ENCODE measurements at regions not wholly inside any gene's neighbourhood (a gene's known extent, or its start where the extent isn't known, plus 50 kb on each side); places are given as distances from the start of the nearest gene placed in this dataset.

- TF ChIP-seq POLR2A (IDR thresholded peaks at IDR 0.05) (no peak), EP300 (IDR thresholded peaks at IDR 0.05) (no peak)
- TF ChIP-seq, protein P1, sequence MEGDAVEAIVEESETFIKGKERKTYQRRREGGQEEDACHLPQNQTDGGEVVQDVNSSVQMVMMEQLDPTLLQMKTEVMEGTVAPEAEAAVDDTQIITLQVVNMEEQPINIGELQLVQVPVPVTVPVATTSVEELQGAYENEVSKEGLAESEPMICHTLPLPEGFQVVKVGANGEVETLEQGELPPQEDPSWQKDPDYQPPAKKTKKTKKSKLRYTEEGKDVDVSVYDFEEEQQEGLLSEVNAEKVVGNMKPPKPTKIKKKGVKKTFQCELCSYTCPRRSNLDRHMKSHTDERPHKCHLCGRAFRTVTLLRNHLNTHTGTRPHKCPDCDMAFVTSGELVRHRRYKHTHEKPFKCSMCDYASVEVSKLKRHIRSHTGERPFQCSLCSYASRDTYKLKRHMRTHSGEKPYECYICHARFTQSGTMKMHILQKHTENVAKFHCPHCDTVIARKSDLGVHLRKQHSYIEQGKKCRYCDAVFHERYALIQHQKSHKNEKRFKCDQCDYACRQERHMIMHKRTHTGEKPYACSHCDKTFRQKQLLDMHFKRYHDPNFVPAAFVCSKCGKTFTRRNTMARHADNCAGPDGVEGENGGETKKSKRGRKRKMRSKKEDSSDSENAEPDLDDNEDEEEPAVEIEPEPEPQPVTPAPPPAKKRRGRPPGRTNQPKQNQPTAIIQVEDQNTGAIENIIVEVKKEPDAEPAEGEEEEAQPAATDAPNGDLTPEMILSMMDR (IDR thresholded peaks at IDR 0.05), result no peak
Measured at GRCh38 chr5:142233083-142234032, 91.5 kb downstream of the SPRY4 start.
